ENCODE measurements at regions not wholly inside any gene's neighbourhood (a gene's known extent, or its start where the extent isn't known, plus 50 kb on each side); places are given as distances from the start of the nearest gene placed in this dataset.

DNA sequence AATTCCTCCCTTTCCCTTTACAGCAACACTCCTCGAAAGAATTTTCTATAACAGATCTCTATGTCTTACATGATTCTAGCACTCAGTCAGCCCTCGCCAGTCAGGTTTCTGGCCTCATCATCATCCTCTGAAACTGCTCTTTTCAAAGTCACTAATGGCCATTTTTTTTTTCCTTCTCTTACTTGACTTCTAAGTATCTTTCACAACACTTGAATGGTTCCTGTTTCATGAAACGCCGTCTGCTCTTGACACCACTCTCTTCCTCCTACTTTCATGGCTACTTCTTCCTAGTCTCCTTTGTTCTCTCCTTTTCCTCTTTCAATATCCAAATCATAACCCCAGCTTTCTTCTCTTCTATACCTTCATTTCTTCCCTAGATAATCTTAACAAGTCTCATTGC is 100.5 kb upstream of the NRP1 start:
- Mint-ChIP-seq H3K4me3 (no peak overlapping the region), H3K27ac (no peak overlapping the region), H3K4me1 (no peaks in the 10 kb centered on the region), H3K27me3 (ENCODE audit: low read depth) (no peaks in the 10 kb centered on the region), H3K9me3 (peaks cover 9% of the 10 kb centered on the region), H3K36me3 (no peaks in the 10 kb centered on the region)
- no peak for DNase-seq (ENCODE audit: low spot score in 2 of 2, unreplicated experiment in 2 of 2)
- TF ChIP-seq CTCF (IDR thresholded peaks at IDR 0.05; ENCODE audit: unreplicated experiment), result no peak

GRCh38 chr10:33428682-33429081 is 94.2 kb upstream of the NRP1 start:
- Mint-ChIP-seq H3K36me3 (no peaks in the 10 kb centered on the region), H3K4me1 (peaks cover 18% of the 10 kb centered on the region), H3K27me3 (ENCODE audit: low read depth) (no peaks in the 10 kb centered on the region), H3K4me3 (no peak overlapping the region), H3K27ac (no peak overlapping the region), H3K9me3 (peaks cover 6% of the 10 kb centered on the region)
- no peak for DNase-seq (ENCODE audit: low spot score in 2 of 2, unreplicated experiment in 2 of 2)
- TF ChIP-seq CTCF (IDR thresholded peaks at IDR 0.05; ENCODE audit: unreplicated experiment), result no peak

DNA sequence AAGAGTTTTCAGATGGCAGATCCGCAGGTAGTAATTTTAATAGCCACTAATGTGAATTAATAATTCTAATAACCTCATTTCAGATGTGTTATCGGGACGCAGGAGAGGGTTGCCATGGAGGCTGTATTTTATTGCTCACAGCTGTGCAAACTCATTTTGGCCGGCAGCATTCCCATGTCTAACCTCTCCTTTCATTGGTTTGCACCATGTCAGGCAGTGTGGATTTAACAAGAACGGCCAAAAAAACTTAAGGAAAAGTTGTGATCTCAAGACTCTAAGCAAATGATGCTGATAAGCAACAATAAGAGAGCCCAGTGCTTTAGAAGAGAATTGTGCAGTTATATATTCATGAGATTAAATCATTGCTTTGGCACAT is 88.7 kb upstream of the NRP1 start:
- Mint-ChIP-seq H3K4me3 (no peak overlapping the region), H3K9me3 (no peaks in the 10 kb centered on the region), H3K36me3 (no peaks in the 10 kb centered on the region), H3K27ac (no peak overlapping the region), H3K4me1 (peaks cover 34% of the 10 kb centered on the region), H3K27me3 (ENCODE audit: low read depth) (no peaks in the 10 kb centered on the region)
- no peak for TF ChIP-seq CTCF (IDR thresholded peaks at IDR 0.05; ENCODE audit: unreplicated experiment)
- no peak for DNase-seq (ENCODE audit: low spot score in 2 of 2, unreplicated experiment in 2 of 2)

DNA sequence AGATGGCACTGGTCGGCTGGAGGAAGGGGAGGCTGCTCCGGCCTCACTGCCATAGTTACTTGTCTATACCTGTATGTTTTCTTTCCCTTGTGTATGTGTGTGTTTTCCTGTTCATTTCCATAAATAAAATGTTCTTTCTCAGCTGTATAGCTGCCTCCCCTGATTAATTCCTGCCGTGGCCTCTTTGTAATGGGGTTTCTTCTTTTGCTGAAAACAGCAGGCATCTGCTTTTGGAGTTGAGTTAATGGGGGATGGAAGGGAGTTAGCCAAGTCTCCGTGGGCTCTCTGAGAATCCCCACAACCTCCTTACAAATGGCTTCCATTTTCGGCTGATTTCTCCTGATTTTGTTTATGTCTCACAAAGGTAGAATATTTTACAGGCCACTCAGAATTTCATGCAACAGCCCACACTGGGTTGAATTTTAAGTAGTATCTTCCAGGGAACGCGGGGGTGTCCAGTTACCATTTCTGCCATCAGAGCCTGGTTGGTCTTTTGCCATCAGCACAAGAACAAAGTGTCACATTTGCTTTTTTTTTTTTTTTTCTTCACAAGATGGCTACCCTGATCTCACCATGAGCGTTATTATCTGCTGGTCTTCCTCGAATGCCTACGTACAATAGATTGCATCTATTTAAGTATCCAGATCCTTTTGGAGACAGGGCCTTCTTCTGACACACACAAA is 88.1 kb upstream of the NRP1 start:
- H3K4me1 Mint-ChIP-seq, result peaks cover 32% of the 10 kb centered on the region
- TF ChIP-seq CTCF (IDR thresholded peaks at IDR 0.05; ENCODE audit: unreplicated experiment), result no peak
- no peak for DNase-seq (ENCODE audit: low spot score in 2 of 2, unreplicated experiment in 2 of 2)
- no peaks in the 10 kb centered on the region for H3K36me3 Mint-ChIP-seq
- no peaks in the 10 kb centered on the region for H3K27me3 Mint-ChIP-seq (ENCODE audit: low read depth)
- no peak overlapping the region for H3K4me3 Mint-ChIP-seq
- H3K27ac Mint-ChIP-seq, result no peak overlapping the region
- H3K9me3 Mint-ChIP-seq, result no peaks in the 10 kb centered on the region

DNA sequence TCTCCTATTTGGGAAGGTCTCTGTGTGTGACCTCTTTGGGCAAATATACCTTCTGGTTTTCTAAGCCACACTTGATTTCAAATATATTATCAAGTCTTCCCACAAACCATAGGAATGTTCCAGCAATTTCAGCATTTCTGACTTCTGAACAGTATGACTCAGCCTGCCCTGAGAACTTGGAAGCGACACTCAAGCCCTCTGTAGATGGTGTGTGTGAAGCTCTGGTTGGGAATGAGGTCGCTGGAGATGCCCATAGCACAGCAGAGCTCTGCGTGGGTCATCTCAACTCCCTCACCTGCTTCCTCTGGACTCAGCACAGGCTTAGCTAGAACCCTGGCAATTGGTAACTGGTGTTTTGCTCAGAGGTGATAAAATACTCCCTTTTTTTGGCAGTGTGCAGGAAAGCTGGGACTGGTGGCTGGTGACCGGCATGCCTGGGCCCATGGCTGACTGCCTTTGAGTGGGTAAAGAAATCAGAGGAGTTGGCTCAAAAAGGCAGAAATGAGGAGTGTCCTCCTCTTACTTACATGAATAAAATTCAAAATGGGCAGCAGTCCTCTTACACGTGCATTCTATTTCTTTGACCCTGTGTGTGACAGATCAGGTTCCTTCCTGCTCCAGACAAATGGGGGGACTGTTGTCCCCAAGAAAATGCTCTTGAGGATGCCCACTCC is 87.5 kb upstream of the NRP1 start:
- Mint-ChIP-seq H3K9me3 (no peaks in the 10 kb centered on the region), H3K27ac (no peak overlapping the region), H3K36me3 (no peaks in the 10 kb centered on the region), H3K4me1 (peaks cover 28% of the 10 kb centered on the region), H3K4me3 (no peak overlapping the region), H3K27me3 (ENCODE audit: low read depth) (no peaks in the 10 kb centered on the region)
- TF ChIP-seq CTCF (IDR thresholded peaks at IDR 0.05; ENCODE audit: unreplicated experiment), result no peak
- DNase-seq (ENCODE audit: low spot score in 2 of 2, unreplicated experiment in 2 of 2), result no peak

Data from mesothelial cell of epicardium (in vitro differentiated cells).